ENCODE measurements at regions not wholly inside any gene's neighbourhood (a gene's known extent, or its start where the extent isn't known, plus 50 kb on each side); places are given as distances from the start of the nearest gene placed in this dataset.

DNA sequence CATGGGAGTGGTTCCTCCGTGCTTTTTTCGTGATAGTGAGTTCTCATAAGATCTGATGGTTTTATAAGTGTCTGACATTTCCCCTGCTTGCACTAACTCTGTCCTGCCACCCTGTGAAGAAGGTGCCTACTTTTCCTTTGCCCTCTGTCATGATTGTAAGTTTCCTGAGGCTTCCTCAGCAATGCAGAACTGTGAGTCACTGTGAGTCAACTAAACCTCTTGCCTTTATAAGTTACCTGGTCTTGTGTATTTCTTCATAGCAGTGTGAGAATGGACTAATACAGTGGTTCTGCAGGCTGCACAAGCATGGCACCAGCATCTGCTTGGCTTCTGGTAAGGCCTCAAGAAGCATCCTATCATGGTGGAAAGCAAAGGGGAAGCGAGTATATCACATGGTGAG is 1144.6 kb downstream of the SORCS3 start:
- TF ChIP-seq CTCF (IDR thresholded peaks at IDR 0.05 in 8 of 11, conservative IDR thresholded peaks at IDR 0.05 in 3 of 11) (no peak), POLR2A (IDR thresholded peaks at IDR 0.05) (no peak), POLR2AphosphoS5 (IDR thresholded peaks at IDR 0.05) (no peak)

Measured in spleen (tissue), 7 donors.